ENCODE measurements at regions not wholly inside any gene's neighbourhood (a gene's known extent, or its start where the extent isn't known, plus 50 kb on each side); places are given as distances from the start of the nearest gene placed in this dataset.
"Not testable (repeated sequence)": the region's sequence is repeated elsewhere in the genome, so short reads cannot be mapped to it uniquely, and the experiment has no call there.

DNA sequence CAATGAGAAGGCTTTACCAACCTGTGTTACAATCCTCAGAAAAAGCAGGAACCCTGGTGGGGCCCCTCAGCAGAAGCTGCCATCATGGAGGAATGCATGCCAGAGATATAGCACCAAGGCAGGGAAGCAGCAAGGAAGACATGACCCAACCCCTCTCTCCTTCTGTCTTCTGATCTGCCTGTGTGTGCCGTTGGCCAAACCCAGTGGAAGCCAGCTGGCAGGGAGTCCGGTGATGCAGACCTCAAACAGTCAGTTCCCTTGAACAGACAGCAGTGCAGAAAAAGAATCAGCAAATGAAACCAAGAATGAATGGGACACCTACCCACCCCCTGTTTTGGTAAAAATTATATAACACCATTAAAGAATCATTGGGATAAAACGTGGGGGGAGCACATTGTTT is 234.2 kb downstream of the ZNF608 start:
- DNase-seq (ENCODE audit: low spot score): peak; percentile 34

DNA sequence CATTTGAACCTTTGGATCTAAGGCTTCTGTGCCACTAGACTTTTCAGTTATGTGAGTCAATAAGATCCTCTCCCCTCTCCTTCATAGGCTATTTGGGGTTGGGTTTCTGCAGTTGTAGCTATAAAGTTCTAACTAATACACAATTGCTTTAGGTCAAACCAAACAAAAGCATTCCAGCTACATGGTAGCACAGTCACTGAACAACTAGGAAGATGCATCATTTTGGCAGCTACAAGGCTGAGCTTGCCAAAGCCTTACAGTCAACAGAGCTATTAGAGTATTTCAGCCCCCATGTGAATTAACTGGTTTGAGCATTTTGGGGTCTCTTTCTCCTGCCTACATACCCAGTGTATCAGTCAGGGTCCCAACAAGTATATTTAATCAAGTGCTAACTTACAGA is 234.6 kb downstream of the ZNF608 start:
- no peak for DNase-seq (ENCODE audit: low spot score)

DNA sequence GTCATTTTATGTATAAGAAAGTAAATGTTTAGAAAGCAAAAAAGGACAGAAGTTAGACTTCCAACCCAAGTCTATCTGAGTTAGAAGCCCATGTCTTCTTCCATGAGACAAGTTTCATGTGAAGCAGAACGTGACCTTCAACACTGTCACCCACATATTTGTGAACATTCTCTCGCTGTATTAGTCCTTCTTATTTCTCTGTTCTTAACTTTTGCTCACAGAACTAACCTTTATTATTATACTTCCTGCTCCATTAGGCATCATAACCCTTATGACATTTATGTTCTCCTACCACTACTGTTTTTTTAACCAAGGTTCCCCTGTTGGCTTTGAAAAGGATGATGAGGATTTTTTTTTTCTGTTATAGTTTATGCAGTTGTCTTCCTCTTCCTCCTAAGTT is 238.8 kb downstream of the ZNF608 start:
- DNase-seq (ENCODE audit: low spot score): no peak

DNA sequence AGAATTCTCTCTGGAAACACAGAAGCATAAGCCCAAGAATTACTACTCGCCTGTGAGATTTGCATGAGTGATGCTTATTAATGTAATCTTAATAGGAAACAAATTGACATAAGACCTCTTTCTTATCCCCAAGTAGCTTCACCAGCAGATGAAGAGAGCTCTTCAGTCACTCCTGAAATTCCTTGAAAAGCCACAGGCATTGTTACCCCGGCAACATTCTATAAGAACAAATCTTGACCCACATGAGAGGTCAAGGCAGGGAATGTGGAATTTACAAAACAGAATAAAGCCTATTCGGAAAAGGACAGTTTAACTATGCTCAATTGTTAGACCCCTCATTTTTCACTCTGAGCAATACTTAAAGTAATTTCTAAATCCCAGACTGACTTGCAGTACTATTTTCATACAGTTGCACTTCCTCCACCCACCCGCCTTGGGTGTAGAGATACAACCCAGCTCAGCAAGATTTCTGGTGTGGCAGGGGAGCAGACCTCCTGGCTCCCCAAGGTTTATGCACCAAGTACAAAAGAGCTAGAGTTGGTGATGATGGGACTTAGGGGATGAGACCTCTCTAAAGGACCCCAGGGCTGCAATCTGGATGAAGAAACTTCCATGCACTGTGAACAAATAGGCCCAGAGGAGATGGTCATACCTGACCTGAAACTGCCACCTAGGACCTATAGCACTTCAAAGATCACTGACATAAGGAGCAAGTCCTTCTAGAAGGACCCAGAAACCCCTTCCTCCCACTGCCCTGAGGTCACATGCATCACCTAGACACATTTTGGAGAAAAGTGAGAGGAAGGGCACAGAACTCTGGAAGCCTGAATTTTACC is 242.1 kb downstream of the ZNF608 start:
- DNase-seq (ENCODE audit: low spot score): no peak

DNA sequence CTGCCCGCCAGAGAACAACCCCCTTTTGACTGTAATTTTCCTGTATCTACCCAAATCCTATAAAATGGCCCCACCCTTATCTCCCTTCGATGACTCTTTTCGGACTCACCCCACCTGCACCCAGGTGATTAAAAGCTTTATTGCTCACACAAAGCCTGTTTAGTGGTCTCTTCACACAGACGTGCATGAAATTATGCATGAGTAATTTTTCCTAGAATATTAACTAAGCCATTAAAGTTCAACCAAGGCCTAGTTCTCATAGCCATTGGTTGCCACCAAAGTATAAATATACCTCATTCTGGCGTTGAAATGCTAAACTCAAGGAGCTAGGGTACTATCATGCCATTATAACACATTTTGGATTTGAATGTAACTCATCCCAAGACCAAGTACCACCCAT is 243.9 kb downstream of the ZNF608 start:
- no peak for DNase-seq (ENCODE audit: low spot score)

DNA sequence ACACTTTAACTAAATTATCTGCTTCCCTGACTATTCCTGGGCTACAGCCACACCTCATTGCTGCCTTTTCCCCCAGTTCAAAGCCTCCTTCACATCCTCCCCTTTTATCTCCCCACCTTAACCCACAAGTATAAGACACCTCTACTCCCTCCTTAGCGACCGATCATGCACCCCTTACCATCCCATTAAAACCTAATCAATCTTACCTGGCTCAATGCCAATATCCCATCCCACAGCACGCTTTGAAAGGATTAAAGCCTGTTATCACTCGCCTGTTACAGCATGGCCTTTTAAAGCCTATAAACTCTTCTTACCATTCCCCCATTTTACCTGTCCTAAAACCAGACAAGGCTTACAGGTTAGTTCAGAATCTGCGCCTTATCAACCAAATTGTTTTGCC is 246.6 kb downstream of the ZNF608 start:
- not testable (repeated sequence) for DNase-seq (ENCODE audit: low spot score)

DNA sequence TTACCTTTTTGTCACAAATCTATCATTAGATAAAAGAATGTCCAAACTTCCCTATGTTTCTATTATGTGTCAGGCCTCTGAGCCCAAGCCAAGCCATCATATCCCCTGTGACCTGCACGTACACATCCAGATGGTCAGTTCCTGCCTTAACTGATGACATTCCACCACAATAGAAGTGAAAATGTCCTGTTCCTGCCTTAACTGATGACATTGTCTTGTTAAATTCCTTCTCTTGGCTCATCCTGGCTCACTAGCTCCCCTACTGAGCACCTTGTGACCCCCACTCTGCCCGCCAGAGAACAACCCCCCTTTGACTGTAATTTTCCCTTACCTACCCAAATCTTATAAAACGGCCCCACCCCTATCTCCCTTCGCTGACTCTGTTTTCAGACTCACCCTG is 249.5 kb downstream of the ZNF608 start:
- not testable (repeated sequence) for DNase-seq (ENCODE audit: low spot score)

DNA sequence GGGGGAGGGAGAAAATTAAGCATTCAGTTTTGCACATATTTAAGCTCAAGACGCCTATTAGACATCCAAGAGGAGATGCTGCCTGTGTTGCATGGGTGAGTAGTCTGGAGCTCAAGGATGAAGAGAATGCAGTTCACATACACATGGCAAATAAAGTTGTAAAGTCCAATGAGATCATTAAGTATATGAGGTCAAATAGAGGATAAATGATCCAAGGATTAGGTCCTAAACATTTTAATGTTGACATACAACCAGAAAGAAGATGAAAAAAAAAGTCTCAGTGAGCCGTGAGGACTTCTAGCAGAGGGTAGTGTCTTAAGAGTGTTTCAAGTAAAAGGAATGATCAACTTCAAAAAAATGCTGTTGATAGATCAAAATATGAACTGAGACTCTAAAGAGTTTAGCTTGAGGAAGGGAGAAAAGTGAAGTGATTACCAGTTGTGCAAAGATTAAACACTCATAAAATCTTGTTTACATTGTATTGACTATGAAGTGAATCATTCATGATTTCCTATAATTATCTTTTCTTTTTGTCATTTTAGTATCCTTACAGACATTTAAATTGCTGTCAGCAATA is 251.8 kb downstream of the ZNF608 start:
- DNase-seq (ENCODE audit: low spot score): no peak

DNA sequence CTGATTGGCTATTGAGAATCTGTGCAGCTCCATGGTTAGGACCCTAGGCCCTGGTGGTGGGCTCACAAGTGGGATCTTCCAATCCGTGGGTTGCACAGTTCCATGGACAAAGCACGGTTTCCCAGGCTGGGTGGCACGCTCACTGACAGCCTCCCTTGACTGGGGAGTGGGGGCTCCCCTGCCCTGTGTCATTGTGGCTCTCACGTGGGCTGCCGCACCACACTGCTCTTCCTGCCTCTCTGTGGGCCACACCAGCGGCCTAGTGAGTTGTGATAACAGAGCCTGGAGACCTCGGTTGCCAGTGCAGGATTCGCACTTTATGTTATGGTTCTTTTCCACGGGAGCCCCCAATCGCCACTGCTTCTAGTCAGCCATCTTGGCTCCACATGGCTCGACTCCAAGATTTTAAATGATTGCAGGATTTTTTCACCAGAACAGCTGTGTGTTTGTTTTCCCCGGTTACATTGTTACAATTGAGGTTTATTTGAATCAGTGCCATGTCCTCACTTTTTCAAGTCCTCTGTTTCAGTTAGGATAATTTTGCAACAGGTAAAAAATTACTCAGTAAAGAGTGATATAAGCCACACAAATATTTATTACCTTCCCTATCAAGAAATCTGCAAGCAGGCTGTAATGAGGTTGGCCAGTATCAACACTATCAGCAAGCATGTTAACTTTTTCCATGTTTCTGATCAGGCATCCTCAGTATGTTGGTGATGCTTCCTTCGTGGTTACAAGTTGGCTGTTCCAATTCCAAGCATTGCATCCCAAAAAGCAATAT is 253.8 kb downstream of the ZNF608 start:
- DNase-seq (ENCODE audit: low spot score): no peak

DNA sequence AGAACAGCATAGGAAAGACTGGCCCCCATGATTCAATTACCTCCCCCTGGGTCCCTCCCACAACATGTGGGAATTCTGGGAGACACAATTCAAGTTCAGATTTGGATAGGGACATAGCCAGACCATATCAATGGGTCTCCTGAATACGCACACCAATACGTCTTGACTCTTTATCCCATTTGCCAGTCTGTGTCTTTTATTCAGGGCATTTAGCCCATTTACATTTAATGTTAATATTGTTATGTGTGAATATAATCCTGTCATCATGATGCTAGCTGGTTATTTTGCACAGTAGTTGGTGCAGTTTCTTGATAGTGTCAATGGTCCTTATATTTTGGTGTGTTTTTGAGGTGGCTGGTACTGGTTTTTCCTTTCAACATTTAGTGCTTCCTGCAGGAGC is 256.1 kb downstream of the ZNF608 start:
- not testable (repeated sequence) for DNase-seq (ENCODE audit: low spot score)

DNA sequence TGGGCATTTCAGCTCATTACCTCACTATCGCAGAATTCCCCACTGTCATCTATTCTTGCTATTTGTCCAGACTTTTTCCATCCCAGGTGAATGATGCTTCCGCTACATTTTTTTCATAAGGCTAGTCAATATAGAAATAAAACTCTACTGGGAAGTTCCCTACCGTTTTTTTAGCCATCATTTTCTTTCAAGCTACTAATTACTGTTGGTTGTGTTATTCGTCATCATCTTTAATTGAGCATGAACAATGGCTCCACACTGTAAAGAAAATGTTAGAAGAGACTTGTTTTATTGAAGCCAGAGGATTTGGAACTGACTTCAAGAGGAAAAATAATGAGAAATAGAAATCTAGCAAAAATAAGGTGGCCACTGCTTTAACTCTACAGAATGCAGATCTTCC is 265.0 kb downstream of the ZNF608 start:
- DNase-seq (ENCODE audit: low spot score): no peak

DNA sequence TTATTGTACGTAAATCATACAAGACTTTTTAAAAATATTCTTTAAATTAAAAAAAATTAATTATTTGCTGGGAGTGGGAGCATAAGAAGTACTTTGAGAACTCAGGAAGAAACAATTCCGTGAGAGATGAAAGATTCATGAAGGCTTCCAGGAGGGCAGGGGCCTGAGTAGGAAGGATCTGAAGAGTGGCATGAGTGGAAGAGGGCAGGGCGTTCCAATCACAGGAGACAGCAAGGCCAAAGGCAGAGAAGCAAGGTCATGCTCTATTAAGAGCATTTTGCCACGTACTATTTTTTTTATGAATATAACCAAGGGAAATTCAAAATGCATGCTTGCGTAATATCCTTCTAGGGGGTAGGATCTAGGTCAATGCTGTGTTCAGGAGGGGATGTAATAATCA is 265.5 kb downstream of the ZNF608 start:
- no peak for DNase-seq (ENCODE audit: low spot score)

DNA sequence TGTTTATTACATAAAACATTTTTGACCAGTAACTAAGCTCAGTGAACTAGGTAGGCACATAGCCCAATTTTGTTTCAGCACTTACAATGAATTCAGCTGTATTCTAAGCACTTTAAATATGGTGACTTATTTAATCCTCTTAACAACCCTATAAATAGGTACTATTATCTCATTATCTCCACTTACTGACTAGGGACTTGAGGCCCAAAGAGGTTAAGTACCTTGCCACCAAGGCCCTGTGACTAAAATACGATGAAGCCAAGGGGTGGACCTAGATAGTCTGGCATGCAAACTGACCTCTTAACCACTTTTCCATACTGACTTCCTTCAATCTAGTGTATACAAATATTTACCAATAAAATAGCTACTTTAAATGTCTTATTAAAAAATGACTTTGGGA is 266.4 kb downstream of the ZNF608 start:
- no peak for DNase-seq (ENCODE audit: low spot score)

DNA sequence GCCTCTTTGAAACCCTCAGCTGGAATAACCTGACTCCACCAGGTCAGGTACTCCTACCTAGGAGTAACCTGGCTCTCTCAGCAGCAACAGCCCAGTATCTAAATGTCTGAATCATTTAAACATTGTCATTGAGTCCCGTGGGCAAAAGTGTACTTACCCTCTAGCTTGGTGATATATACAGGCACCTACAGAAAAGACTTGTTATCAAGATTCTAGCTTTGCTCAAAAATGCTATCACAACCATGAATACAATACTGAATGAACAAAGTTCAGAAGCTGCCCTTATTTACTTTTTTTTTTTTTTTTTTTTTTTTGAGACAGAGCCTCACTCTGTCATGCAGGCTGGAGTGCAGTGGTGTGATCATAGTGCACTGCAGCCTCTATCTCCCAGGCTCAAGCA is 268.2 kb downstream of the ZNF608 start:
- DNase-seq (ENCODE audit: low spot score): no peak

DNA sequence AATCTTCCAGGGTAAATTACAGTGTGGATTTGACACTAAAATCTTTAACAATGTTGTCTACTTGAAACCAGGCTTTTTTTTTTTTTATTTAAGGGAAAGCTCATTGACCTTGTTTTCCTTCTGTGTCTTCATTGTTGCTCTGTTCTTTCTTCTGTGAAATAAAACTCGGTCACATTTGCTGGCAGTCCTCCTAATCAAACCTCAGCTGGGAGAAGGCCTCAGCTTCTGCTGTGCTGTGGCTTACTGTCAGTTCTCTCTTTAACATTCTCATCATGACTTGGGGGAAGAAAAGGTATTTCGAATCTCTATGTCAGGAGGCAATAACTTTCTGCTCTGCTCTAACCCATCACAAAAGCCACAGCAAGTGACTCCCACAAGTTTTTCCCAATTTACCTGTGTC is 268.9 kb downstream of the ZNF608 start:
- DNase-seq (ENCODE audit: low spot score): peak; percentile 67

DNA sequence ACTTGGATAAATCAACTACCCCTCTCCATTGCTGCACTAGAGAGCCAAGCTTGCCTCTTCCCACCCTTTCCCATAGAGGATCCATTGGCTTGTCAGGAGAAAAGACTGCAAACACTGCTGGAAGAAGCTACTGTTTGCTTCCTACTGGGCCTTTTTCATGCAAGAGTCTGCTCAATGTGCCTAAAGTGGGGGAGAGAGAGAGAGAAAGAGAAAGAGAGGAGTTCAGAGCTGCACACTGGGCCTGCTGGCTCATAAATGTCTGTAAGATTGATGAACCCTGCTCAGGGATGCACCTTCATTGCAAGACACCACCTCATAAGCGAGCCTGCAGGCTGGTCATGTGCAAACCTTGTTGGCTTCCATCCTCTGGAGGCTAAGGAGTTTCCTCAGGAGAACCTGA is 269.4 kb downstream of the ZNF608 start:
- DNase-seq (ENCODE audit: low spot score): no peak

DNA sequence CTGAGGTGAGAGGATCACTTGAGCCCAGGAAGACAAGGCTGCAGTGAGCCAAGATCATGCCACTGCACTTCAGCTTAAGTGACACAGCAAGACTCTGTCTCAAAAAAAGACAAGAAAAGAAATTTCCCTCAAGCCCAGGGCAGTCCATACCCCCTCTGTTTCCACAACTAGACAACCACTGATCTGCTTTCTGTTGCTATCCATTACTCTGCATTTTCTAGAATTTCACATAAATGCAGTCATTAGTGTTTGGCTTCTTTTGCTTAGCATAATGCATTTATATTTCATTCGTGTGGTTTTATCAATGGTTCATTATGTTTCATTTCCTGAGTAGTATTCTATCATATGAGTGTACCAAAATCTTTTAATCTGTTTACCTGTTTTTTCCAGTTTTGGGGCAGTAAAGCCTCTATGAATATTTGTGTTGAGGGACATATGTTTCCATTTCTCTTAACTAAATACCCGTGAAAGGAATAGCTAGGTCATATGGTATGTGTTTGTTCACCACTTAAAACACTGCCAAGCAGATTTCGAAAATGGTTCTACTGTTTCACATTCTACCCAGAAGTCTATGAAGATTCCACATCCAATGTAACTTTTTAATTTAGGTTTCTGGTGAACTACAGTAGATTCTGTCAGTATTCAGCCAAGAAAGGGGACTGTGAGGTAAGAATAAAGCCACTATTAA is 271.8 kb downstream of the ZNF608 start:
- no peak for DNase-seq (ENCODE audit: low spot score)

DNA sequence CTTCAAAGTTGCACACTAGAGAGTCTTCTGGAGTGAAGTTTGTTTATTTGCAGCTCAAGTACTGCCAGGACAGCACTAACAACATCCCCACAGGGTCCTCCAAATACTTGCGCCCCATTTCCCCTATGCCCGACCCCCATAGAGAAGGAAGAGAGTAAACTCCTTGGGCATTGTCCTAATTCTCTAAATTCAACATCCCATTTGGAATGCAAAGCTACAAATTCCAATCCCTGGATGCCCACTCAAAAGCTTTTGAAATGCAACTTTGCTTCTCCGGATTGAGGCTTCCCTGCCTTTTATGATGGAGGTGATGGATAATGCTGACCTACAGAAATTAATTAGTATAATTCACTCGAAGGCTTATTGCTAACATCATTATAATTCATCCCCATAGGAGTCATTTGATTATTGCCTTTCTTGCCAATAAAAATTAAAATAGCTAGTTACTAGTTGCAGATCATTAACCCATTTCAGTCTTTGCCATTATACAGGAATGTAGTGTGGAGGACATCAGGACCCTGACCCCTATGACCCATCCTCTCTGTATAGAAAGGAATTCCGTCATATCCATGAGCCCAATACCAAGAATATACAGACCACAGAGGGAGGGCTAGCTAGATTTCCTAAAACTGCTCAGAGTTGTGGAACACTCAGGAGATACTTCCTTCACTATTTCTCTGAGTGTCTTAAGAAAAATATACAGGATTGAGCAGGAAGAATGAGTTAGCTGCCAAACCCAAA is 277.6 kb downstream of the ZNF608 start:
- no peak for DNase-seq (ENCODE audit: low spot score)

DNA sequence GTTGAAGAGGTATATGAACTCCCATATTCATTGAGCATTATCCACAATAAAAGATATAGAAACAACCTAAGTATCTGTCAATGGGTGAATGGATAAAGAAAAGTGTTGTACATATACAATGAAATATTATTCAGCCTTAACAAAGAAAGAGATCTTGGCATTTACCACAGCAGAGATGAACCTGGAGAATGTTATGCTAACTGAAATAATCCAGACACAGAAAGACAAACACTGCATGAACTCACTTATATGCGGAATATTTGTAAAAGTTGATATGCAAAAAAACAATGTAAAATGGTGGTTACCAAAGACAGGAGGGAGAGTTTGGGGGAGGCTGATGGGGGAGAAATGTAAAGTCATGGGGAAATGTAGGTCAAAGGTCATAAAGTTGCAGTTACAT is 278.7 kb downstream of the ZNF608 start:
- no peak for DNase-seq (ENCODE audit: low spot score)

DNA sequence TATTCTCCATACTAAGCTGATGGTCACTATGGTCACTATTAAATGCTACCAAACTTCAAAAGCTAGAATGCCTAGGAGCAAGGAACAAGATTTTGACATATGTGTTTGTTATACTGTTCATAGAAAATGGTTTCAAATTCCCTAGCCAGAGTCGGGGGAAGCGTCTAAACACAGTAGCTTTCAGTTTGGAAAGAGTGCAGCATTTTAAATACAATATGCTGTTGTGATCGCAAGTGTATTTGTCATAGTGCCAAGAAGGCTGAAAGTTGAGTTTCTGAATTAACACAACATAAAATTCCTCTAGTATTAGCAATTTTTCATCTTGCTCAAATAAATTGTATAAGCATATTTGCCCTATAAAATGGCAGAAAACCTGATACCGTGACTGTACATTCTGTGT is 280.4 kb downstream of the ZNF608 start:
- no peak for DNase-seq (ENCODE audit: low spot score)

DNA sequence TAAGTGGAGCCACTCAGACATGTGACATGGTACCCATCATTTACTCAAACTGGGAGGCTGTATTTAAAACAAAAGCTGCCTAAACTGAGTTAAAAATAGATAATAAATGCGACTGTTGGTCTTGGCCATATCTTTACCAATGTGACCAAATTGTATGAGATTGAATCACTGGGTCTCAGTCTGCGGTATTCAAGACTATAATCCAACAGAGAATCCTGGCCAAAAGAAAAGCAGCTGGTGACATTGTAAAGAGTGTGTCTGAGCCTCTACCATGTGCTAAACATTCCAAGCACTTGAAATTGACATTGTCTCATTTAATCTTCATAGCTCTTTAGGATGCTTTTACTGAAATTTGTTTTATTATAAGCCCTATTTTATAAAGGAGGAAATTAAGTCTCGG is 282.6 kb downstream of the ZNF608 start:
- no peak for DNase-seq (ENCODE audit: low spot score)

DNA sequence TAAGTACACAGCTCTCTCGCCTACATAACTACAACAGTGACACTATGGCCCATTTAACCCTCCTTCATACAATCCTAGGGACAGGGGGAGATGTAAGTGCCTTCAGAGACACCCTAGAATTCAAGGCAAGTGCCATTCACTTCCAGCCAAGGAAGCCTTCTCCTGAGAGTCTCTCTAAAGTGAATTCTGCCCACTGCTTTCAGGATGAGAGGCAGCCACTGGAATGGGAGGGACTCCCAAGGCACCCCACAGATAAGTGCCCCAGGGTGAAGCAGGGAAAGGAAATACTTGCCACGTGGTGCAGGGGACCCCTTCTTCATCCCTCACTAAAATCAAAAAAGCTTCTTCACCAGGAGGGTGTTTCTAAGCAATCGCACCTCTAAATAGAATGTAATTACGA is 283.7 kb downstream of the ZNF608 start:
- no peak for DNase-seq (ENCODE audit: low spot score)
